ENCODE measurements at regions not wholly inside any gene's neighbourhood (a gene's known extent, or its start where the extent isn't known, plus 50 kb on each side); places are given as distances from the start of the nearest gene placed in this dataset.
"Not testable (repeated sequence)": the region's sequence is repeated elsewhere in the genome, so short reads cannot be mapped to it uniquely, and the experiment has no call there.

DNA sequence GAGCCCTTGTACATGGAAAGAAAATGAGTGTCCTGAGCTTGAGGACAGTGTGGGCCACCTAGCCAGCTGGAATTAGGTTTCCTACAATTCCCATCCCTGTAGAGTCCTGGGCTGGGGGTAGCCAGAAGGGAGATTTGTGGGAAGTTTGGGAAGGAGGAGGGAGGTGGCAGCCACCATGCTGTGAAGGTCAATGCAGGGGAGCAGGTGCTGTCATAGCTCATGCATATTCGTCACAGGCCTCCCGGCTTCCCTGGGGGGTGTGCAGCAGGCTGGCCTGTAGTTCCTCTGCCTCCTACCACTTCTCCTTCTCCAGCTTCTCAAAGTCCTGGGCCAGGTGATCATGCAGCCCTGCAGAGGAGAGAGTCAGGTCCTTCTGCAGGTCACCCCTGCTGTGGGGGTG lies 121.3 kb downstream of the TBX3 start:
- TF ChIP-seq, protein P1, sequence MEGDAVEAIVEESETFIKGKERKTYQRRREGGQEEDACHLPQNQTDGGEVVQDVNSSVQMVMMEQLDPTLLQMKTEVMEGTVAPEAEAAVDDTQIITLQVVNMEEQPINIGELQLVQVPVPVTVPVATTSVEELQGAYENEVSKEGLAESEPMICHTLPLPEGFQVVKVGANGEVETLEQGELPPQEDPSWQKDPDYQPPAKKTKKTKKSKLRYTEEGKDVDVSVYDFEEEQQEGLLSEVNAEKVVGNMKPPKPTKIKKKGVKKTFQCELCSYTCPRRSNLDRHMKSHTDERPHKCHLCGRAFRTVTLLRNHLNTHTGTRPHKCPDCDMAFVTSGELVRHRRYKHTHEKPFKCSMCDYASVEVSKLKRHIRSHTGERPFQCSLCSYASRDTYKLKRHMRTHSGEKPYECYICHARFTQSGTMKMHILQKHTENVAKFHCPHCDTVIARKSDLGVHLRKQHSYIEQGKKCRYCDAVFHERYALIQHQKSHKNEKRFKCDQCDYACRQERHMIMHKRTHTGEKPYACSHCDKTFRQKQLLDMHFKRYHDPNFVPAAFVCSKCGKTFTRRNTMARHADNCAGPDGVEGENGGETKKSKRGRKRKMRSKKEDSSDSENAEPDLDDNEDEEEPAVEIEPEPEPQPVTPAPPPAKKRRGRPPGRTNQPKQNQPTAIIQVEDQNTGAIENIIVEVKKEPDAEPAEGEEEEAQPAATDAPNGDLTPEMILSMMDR (IDR thresholded peaks at IDR 0.05; ENCODE audit: control insufficient read depth, insufficient read depth, low read depth, low read length, missing control alignments) = no peak
- DNase-seq (ENCODE audit: low read depth) = no peak

DNA sequence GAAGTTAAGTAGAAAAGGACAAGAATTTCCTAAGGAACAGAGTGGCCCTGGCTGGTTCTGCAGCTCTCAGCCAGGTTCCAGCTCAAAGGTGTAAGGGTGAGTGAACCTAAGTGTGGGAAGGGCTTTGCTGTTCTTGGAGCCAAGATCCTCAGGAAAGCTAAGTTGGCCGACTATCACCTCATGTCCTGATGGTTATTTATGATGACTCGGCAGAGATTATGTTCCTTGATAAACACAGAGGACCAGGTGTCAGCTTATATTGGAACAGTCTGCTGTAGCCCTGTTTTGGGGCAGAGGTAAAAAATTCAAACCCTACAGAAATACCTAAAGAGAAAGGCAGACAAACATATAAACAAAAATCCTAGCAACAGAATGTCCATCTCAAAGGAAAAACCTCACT lies 128.5 kb downstream of the TBX3 start:
- H3K4me3 ChIP-seq (ENCODE audit: control insufficient read depth, low read depth, low read length) = no peak overlapping the region
- DNase-seq (ENCODE audit: low read depth) = no peak
- TF ChIP-seq, protein P1 (IDR thresholded peaks at IDR 0.05; ENCODE audit: control insufficient read depth, insufficient read depth, low read depth, low read length, missing control alignments) = no peak

More for the DNA sequence above, 121.3 kb downstream of the TBX3 start:
- H3K4me3 ChIP-seq (ENCODE audit: control insufficient read depth, low read depth, low read length) = no peak overlapping the region

DNA sequence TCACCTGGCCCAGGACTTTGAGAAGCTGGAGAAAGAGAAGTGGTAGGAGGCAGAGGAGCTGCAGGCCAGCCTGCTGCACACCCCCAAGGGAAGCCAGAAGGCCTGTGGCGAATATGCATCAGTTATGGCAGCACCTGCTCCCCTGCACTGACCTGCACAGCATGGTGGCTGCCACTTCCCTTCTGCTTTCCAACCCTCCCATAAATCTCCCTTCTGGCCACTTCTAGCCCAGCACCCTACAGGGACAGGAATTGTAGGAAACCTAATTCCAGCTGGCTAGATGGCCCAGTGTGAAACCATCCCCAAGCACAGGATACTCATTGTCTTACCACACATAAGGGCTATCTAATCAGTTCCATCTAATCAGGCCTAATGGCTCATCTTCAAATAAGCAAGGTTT lies 136.3 kb downstream of the TBX3 start:
- DNase-seq (ENCODE audit: low read depth) = no peak
- TF ChIP-seq, protein P1 (IDR thresholded peaks at IDR 0.05; ENCODE audit: control insufficient read depth, insufficient read depth, low read depth, low read length, missing control alignments) = no peak
- no peak overlapping the region for H3K4me3 ChIP-seq (ENCODE audit: control insufficient read depth, low read depth, low read length)

DNA sequence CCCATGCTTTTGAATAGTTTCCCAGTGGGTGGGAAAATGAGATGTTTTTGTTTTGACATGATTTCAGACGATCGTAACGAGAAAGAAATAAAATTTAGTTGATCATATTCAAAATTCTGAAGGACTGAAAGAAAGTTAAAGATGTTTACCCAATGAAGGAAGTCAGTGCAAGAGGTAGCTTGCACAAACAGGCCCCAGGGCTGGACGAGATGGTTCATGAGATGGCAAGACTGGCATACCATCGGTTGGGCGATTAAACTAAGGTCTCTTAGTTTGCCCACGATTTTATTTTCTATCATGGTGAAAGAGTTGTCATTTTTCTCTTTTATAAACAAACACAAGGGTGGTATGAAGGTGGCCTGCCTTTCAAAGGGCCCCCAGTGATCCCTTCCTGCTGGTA lies 124.5 kb upstream of the TBX5 start:
- H3K4me3 ChIP-seq (ENCODE audit: control insufficient read depth, low read depth, low read length) = no peak overlapping the region
- TF ChIP-seq, protein P1 (IDR thresholded peaks at IDR 0.05; ENCODE audit: control insufficient read depth, insufficient read depth, low read depth, low read length, missing control alignments) = no peak
- DNase-seq (ENCODE audit: low read depth) = no peak

DNA sequence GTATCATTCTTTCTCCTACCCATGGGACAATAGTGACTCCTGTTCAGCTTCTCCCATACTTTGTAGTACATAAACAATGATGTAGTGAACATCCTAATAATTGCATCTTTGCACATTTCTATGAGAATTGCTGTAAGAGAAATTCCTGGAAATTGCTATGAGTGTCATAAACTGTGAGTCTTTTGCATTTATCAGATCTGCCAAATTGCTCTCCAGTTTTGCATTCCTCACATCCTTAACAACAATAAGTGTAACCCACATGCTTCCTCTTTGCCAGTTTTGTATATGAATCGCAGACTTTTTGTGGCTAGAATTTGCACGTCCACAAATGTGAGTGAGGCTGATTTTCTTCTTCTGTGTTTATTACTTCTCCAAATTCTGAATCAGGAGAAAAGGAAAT lies 124.0 kb upstream of the TBX5 start:
- TF ChIP-seq, protein P1 (IDR thresholded peaks at IDR 0.05; ENCODE audit: control insufficient read depth, insufficient read depth, low read depth, low read length, missing control alignments) = no peak
- H3K4me3 ChIP-seq (ENCODE audit: control insufficient read depth, low read depth, low read length) = no peak overlapping the region
- DNase-seq (ENCODE audit: low read depth) = peak; percentile 7

DNA sequence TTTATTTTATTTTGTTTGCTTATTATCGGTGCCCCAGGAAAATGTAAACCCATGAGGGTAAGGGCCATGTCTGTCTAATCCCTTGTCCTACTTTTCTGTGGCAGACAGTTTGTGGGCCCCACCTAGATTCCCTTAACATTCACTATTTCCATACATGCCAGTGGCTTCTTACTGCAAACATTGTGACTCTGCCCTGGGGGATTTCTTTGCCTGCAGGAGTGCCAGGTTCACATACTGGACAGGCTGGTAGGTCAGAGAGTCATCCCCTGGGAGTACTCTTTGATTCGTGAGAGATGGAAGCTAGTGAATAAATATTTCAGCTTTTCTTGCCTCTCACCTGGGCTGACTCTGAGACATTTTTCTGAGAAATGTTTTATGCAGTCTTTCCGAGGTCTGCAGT lies 122.8 kb upstream of the TBX5 start:
- TF ChIP-seq, protein P1 (IDR thresholded peaks at IDR 0.05; ENCODE audit: control insufficient read depth, insufficient read depth, low read depth, low read length, missing control alignments) = no peak
- no peak overlapping the region for H3K4me3 ChIP-seq (ENCODE audit: control insufficient read depth, low read depth, low read length)
- no peak for DNase-seq (ENCODE audit: low read depth)

DNA sequence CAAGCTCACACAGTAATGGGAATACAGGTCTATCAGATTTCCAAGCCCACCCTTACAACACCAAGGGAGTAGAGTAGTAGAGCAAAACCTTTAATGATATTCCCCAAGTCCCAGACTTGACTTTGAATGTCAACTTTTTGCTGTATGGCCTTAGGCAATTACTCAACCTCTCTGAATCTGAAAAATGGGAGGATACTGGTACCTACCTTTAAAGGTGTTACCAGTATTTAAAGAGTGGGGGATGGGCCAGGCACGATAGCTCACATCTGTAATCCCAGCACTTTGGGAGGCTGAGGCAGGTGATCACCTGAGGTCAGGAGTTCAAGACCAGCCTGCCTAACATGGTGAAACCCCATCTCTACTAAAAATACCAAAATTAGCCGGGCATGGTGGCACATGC lies 115.2 kb upstream of the TBX5 start:
- DNase-seq (ENCODE audit: low read depth); H3K4me3 ChIP-seq (ENCODE audit: control insufficient read depth, low read depth, low read length): not testable (repeated sequence)

Measured in AG09309 (cell line).